GM18507 (cell line): ENCODE measurements at regions not wholly inside any gene's neighbourhood (a gene's known extent, or its start where the extent isn't known, plus 50 kb on each side); places are given as distances from the start of the nearest gene placed in this dataset.

Experiments
- DNase-seq: peaks from one replicate; pipeline ENCODE4 v3.0.0; 2011; ENCODE audit warnings: low read depth; ENCODE audit not compliant: insufficient read length; ENCODE audit errors: extremely low spot score
- FAIRE-seq: peaks from 2 replicates; lab custom pipeline; 2011; peaks lifted over from hg19 to GRCh38; lab: Jason Lieb, UNC

GRCh38 chr2:212915121-212915782, 236.2 kb downstream of the IKZF2 start:
- FAIRE-seq (peak; percentile 61), DNase-seq (no peak)

GRCh38 chr2:212914392-212914791, 237.0 kb downstream of the IKZF2 start:
- DNase-seq, result no peak
- FAIRE-seq, result no peak

- DNase-seq (no peak), FAIRE-seq (no peak)
Measured at GRCh38 chr2:212913640-212914306, 237.6 kb downstream of the IKZF2 start.

- no peak for FAIRE-seq
- no peak for DNase-seq
Measured at GRCh38 chr2:212912445-212913103, 238.8 kb downstream of the IKZF2 start.

- FAIRE-seq (peak; percentile 67), DNase-seq (no peak)
Measured at GRCh38 chr2:212911011-212911410, 240.4 kb downstream of the IKZF2 start.

GRCh38 chr2:212908682-212909435, 242.6 kb downstream of the IKZF2 start:
- no peak for DNase-seq
- FAIRE-seq, result no peak

GRCh38 chr2:212908031-212908430, 243.4 kb downstream of the IKZF2 start:
- DNase-seq (no peak), FAIRE-seq (no peak)

- FAIRE-seq (no peak), DNase-seq (no peak)
Measured at GRCh38 chr2:212906620-212907019, 244.8 kb downstream of the IKZF2 start.

GRCh38 chr2:212905640-212906201, 245.7 kb downstream of the IKZF2 start:
- FAIRE-seq (no peak), DNase-seq (no peak)

GRCh38 chr2:212904646-212905045, 246.8 kb downstream of the IKZF2 start:
- DNase-seq (no peak), FAIRE-seq (no peak)

GRCh38 chr2:212903413-212903812, 248.0 kb downstream of the IKZF2 start:
- DNase-seq, result no peak
- FAIRE-seq, result no peak

- DNase-seq (no peak), FAIRE-seq (no peak)
Measured at GRCh38 chr2:212902421-212902820, 249.0 kb downstream of the IKZF2 start.

- DNase-seq, result no peak
- no peak for FAIRE-seq
Measured at GRCh38 chr2:212901604-212902275, 249.7 kb downstream of the IKZF2 start.

GRCh38 chr2:212900715-212901114, 250.7 kb downstream of the IKZF2 start:
- DNase-seq (no peak), FAIRE-seq (no peak)

GRCh38 chr2:212898011-212898410, 253.4 kb downstream of the IKZF2 start:
- DNase-seq (no peak), FAIRE-seq (no peak)

- DNase-seq, result no peak
- no peak for FAIRE-seq
Measured at GRCh38 chr2:212897296-212897695, 254.1 kb downstream of the IKZF2 start.

- FAIRE-seq, result no peak
Measured at GRCh38 chr2:212894026-212894425, 257.4 kb downstream of the IKZF2 start.

GRCh38 chr2:212893216-212893615, 258.2 kb downstream of the IKZF2 start:
- FAIRE-seq, result no peak

More at GRCh38 chr2:212894026-212894425, 257.4 kb downstream of the IKZF2 start:
- DNase-seq, result no peak

GRCh38 chr2:212892193-212892592, 259.2 kb downstream of the IKZF2 start:
- peak; percentile 57 for FAIRE-seq
- no peak for DNase-seq

More at GRCh38 chr2:212893216-212893615, 258.2 kb downstream of the IKZF2 start:
- no peak for DNase-seq
